ELR (cell line): ENCODE measurements at regions not wholly inside any gene's neighbourhood (a gene's known extent, or its start where the extent isn't known, plus 50 kb on each side); places are given as distances from the start of the nearest gene placed in this dataset.

ENCODE experiments used
- DNase-seq: peaks from one replicate; pipeline ENCODE4 v3.0.0-alpha.2; 2015; ENCODE audit warnings: low read depth

DNA sequence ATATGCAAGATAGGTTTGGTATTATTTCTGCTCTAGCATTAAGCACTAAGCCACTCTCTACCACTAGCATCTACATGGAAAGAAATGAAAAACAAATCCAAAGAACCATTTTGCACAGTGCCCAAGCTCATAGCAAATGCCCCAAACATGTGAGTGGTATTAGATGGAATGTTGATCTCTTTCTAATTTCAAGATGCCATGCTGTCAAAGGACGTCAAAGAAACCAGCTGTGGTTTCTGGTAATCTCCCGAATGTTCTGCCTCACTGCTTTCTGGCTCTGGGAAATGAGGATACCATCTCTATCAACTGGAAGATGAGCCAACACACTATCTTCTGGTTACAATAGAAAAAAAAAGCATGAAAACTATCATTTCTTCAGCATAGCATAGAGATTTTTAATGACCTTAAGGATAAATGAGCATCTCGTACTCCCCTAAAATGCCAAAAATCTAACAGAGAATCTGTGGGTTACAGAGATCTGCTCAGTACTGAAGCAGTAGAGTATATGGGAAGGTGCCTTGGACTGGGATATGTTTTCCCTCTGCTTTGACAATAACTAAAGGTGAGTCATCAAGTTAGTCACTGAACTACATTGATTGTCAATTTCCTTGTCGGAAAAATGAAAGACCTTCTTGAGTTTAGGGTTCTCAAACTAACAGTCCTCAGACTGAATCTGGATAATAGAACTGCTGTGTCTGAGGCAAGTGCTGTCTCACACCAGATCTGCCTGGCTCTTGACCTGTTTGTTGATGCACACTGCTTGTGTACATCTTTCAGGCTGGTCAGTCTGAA, 244.8 kb upstream of the NCKAP5 start:
- DNase-seq: peak; percentile 88

DNA sequence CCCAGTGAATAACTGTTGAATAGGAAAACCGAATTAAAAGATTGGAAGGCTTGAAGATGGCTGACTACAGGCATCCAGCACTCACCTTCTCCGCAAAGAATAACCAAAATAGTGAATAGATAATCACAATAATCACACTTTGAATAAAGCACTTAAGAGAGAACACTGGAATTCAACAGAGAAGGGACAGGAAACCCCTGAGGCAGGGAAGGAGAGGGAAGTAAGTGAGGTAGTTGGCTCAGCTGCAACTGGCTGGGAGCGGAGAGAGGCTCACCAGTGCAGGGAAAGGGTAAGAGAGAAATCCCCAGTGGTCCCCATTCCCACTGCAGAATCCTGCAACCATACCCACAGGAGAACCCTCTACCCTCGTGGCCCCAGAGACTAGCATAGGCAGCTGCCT, 246.6 kb upstream of the NCKAP5 start:
- DNase-seq: no peak

DNA sequence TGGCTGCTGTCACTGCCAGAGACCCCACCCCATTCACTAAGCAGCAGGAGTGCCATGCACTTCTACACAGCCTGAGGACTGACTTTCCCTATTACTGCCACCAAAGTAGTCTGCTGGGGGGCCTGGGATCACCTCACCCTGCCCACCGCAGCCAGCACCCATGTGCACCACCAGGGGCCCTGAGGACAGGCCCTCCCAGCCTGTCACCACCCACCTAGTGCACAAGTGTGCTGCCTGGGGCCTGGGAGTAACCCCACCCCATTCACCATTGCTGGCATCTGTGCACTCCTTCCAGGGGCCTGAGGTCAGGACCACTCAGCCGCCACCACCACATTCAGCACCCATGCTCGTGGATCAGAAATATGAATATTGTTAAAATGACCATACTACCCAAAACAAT, 247.8 kb upstream of the NCKAP5 start:
- DNase-seq: no peak

DNA sequence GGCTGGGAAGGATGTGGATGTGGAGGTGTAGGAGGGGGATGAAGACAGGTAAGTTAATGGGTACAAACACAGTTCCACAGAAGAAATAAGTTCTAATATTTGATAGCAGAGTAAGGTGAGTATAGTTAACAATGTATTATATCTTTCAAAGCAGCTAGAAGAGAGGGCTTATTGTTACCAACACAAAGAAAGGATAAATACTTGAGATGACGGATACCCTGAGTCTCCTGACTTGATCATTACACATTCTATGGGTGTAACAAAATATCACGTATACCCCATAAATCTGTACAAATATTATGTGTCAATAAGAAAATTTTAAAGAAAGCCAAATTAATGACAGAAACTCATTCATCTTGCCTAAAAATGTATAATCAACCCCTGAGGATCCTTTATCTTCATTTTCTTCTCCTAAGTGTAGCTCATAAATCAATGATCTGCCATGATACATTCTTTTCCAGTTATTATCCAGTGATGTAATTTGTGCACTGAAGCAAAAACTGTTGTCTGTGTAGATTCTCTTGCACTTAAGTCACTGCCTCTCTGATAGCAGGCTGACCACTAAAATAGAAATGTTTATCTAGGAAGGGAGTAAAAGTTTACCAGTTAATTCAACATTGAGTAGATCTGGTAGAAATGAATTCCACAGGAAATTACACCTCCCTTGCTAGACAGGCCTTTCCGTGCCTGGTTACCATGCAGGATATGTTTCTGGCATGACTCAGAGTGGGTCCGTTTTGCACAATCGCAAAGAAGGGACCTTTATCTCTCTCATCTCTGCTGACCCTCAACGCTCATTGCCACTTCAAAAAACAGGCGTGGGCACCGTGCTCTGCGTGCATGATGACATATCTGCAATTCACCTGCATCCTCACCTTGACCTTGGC, 249.7 kb upstream of the NCKAP5 start:
- DNase-seq: peak; percentile 99

DNA sequence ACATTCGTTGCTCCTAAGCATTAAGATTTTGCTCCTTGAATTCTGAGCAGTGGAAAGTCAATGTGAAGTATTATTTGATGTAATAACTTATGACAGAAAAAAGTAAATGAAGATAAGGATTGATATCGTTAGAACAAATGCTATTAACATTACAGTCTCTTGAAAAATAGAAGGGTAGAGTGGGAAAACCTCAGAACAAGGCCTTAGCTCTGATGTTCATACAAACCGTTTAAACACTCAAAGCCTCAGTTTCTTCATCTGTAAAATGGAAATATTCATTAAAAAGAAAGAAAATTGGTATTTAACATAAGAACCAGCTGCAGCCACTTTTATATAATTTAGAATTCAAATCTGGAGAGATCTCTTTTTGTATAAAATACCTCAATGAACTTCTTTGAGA, 250.4 kb upstream of the NCKAP5 start:
- DNase-seq: no peak

DNA sequence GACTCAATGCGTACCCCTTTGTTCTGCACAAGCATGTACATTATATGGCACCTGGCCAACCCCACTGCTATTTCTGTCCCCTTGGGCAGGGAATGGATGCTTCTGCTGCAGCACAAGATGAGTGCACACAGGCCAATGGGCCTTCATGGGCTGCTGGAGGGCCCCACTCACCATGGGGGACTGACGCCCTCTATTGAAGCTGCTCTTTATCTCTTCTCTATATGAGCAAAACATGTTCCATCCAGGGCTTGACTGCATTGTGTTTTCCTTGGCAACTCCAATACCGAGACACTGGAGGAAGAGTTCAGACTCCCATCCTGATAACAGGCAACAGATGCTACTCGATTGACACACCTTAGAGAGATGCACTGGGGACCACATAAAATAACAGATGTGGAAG, 251.6 kb upstream of the NCKAP5 start:
- DNase-seq: no peak

DNA sequence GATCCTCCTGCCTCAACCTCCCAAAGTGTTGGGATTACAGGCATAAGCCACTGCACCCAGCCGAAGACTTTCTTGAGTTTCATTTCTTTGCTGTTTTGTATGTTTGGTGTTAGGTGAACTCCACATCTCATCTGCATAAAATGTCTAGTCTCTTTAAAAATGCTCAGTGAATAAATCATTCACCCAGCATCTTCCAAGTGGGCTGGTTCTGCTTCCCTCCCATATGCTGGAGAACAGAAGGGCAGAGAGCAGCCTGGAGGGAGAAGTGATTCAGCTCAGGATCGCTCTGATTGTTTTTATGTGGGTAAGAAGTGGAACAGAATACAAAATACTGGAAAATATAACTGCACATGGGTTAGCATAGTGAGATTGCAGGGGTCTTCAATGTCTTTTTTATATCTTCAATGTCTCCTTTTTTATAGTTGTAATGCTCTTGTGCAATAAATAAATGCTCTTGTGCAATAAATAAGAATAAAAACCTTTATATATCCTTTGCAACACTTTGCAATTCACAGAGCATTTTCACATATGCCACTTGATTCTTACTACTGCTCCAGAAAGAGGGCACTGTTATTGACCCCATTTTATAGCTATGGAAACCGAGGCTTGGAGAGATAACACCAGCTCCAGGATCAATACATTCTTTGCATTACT, 253.0 kb upstream of the NCKAP5 start:
- DNase-seq: peak; percentile 77

DNA sequence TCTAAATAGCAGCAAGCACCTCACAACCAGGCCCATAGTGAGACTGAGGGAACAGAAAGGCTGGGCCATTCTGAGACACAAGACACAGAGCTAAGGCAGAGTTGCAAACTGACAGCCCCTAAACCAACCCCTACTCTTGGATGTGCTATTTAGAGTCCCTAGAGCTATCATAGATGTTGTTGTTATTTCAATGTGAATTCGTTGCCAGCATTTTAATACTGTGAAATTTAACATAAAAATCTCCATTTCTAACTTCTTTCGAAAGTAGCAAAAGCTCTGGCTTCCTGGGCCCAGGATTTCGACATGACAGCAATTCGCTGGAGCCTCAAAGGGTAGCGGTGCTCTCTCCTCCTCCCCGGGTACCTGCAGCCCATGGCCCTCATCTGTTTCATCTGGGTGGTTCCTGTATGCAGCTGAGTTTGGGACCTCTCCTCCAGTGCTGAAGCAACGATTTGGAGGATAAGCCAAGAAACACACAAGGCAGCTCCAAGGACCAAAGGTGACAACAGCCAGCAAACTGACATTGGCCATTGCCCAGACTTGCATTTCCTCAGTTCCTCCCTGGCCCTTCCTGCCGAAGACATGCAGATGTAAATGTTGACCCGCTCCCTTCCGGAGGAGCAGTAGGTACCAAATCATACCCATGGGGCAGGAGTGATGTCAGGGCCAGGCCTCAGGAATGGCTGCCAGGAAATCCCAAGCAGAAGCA, 254.4 kb upstream of the NCKAP5 start:
- no peak for DNase-seq

DNA sequence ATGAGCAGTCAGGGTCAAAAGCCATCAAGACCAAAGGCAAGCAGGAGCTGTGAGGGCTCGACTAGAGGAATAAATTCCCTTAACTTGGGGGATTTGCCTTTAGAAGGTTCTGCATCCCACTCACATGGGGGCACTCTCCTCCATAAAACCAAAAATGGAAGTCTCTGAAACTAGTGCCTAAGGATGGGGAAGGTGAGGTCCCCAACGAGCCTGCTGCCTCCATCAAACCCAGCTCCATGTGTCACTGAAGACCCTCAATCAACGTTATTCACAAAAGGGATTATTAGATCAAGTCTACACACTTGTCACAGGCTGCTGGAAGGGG, 254.9 kb upstream of the NCKAP5 start:
- no peak for DNase-seq

DNA sequence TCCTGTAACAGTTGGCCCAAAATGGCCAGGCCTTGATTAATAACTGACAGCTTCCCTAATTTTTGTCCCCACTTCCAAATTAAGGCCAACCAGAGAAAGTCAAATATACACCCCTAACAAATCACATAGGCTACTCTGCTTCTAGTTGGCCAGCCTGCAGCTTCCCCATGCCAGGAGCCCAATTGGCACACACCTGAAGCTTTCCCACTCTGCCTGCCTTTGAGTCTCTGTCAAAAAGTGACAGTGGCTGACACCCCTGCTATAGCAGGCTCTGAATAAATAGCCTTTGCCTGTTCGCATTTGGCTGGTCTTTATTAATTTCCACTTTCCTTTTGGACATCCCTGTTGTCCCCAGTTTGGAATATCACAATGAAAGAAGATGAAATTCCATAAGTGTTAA, 256.6 kb upstream of the NCKAP5 start:
- DNase-seq: no peak

DNA sequence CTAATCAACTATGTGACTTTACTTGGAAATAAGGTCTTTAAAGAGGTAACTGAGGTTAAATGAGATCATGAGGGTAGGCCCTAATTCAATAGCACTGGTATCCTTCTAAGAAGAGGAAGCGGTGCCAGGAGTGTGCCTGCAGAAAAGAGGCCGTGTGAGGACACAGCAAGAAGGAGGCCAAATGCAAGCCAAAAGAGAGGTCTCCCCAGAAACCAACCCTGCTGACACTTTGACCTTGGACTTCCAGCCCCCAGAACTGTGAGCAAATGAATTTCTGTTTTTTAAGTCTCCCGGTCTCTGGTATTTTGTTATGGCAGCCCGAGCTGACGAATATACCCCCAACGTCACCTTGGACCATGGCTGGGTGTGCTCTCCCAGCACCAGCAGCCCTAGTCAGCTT, 257.5 kb upstream of the NCKAP5 start:
- no peak for DNase-seq

DNA sequence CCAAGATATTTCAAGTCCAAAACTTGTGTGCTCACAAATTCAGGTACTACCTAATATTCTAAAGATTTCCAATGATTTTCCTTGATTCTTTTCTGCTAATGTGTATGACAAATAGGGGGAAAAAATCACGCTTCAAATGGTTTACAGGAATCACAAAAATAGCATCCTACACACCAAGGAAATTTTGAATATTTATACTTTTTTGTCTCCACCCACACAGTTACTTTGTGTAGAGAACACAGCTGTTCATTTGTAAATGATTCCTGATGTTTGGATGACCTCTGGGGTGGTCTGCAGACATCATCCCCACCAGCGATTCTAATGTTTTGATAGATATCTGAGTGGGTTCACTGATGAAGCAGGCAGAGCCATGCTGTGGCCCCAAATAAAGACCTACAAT, 260.6 kb upstream of the NCKAP5 start:
- no peak for DNase-seq

DNA sequence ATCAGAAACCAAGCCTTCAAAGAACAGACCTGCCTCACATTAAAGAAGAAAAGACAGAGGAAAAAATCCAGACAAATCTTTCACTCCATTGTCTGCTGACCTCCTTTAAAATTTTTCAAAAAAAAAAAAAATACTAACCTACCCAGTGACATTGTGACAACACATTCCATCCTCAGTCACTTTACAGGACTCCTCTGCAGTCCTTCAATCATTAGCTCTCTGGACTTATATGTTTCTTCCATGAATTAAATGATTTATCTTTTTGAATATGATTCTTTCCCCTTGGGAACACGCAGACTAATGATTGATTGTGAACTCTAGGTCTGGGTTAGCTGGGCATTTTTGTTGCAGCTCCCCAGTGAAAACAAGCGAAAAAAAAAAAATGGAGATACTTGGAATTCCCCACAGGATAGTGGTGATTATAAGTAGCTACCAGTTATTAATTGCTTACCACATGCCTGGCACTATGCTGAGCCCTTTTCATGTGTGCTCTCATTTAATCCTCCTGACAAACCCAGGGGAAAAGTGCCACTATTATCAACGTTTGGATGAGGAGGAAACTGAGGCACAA, 261.3 kb upstream of the NCKAP5 start:
- DNase-seq: no peak

DNA sequence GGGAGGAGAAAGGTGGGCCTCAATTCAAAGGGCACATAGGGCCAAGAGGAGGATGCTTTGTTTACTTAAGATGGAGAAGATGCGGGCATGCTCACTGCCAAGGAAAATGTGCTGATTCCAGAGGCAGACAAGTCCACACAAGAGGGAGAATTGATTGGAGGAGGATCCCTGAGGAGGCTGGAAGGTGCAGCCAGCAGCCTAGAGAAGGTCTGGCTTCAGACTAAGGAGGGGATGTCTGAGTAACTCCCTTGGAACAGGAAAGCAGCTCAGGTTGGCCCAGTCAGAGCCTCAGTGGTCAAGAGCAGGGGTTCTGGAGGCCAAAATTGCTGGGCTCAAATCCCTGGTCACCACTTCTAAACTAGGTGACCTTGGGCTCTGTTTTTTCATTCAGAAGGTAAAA, 265.5 kb upstream of the NCKAP5 start:
- no peak for DNase-seq

DNA sequence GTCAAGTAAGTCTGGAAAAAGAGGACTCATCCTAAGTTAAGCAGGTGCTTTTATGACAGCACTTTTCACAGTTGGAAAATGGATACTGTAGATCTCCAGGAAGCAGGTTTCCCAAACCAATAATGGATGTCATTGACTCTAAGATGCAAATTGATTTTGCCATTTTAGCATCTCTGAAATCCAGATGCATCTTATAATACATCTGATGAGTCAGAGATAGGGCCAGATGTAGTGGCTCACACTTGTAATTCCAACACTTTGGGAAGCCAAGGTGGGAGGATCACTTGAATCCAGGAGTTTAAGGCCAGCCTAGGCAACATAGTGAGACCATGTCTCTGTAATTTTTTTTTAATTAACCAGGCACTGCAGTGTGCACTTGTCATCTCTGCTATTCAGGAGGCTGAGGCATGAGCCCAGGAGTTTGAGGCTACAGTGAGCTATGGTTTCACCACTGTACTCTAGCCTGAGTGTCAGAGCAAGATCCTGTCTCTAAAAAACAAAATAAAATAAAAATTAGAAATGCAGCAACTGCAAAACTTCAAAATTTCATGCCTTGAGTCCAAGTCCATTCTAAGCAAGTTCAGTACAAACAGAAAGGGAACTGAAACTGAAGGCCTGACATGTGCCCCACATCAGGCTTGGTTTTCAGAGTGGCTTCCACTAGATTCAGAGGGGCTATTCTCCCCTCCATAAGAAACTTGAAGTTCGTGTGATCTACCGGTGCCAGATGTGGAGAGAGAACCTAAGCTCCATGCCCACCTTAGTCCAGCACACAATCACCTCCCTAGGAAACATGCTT, 267.8 kb upstream of the NCKAP5 start:
- DNase-seq: no peak

DNA sequence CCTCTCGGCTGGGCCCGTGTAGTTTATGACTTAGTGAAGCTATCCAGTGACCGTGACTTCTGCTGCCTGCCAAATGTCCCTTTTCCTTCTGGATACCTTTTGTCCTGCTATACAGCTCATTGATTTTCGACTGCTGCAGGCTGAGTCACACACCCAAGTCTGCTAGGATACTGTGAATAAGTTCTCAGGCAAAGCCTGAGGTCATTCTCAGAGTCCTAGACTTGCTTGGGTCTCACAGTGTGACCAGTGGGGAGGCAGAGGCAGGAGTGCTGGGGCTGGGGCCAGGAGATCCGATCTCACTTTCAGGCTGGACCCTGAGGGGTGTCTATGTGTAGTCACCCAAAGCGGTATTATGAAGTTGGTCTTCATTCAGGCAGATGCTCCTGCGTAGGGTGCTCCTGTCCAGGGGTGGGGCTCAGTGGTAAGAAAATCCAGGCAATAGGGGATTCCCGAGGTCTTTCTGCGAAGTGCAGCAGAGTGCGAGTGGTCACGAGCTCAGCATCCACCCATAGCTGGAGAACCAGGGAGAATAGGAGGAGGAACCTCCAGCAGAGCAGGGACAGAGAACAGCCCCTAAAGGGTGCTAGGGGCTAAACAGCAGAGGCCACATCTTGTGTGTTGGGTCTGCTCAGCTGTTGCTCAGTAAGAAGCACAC, 268.6 kb upstream of the NCKAP5 start:
- peak; percentile 75 for DNase-seq

DNA sequence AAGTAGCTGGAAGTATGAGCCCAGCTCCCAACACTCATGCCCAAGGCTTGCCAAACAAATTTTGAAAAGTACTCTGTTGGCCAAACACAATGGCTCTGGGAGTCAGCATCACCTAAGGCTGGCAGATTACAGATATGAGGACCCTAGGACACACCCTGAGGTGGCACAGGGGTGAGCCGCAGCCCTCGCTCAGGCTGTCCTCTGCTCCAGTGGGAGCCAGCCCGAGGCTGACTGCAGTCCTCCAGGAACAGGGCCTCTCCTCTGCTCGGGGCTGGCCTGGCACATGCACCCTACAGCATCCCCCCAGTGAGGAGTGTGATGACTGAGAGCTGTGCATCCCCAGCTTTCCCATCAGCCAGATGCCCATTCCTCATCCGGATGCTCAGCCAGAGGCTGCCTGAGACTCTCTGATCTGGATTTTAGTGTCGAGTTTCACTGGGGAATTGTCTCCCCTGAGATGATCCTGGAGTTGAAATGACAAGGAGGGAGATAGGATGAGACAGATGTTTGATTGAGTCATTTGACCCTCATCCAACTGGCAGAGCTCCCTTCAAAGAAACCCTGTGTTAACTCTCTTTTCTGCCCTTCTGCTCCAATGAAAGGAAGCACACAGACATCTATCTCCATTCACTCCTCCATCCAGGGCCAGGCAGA, 269.3 kb upstream of the NCKAP5 start:
- peak; percentile 48 for DNase-seq

DNA sequence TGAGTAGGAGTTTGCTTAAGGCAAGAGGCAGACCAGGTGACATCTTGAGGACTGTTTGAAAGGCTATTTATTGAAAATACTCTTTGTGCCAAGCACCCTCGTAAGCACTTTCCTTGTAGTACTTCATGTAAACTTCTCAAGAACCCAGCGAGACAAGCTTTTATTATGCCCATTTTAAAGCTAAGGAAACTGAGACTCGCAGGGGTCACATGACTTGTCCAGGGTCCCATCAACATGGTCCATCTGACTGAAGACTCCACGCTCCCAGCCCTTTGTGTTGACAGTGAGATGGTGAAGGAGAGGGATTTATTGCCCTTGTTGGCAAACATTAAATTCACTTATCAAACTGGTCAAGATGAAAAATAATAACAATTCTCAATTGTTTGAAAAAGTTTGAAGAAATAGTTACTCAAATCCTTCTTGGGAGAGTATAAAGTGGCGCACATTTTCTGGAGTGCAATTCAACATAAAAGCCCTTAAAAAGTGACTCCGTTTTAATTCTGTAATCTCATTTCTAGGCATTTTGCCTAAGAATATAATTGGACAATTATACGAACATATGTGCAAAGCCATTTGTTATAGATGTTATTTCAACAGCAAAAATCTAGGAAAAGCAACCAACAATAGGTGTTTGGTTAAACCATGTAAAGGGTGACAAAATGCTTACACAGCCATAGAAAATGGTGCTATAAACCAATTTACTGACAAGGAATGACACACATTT, 270.5 kb upstream of the NCKAP5 start:
- no peak for DNase-seq

DNA sequence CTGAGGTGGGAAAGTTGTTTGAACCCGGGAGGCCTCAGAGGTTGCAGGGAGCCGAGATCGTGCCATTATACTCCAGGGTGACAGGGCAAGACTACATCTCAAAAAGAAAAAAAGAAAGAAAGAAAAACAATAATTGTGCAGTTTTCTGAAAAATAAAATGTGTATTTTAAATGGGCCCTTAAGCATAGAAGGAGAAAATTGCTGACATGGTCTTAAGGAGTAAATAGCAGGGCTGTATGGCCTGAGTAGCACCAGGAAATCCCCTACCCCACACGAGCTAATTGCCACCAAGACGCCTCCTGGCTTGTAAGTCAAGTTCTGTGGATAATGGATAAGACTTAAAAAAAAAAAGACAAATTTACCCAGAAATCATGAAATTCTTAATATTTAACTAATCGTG, 271.4 kb upstream of the NCKAP5 start:
- no peak for DNase-seq
